ENCODE measurements at regions not wholly inside any gene's neighbourhood (a gene's known extent, or its start where the extent isn't known, plus 50 kb on each side); places are given as distances from the start of the nearest gene placed in this dataset.

GRCh38 chr13:111862836-111863815, 203.8 kb upstream of the SOX1 start:
- DNase-seq (ENCODE audit: low spot score), result no peak

GRCh38 chr13:111864566-111864965, 202.4 kb upstream of the SOX1 start:
- no peak for DNase-seq (ENCODE audit: low spot score)

GRCh38 chr13:111865046-111865445, 201.9 kb upstream of the SOX1 start:
- no peak for DNase-seq (ENCODE audit: low spot score)

GRCh38 chr13:111865826-111866225, 201.1 kb upstream of the SOX1 start:
- no peak for DNase-seq (ENCODE audit: low spot score)

GRCh38 chr13:111866731-111867245, 200.2 kb upstream of the SOX1 start:
- DNase-seq (ENCODE audit: low spot score), result no peak

GRCh38 chr13:111867657-111868056, 199.3 kb upstream of the SOX1 start:
- DNase-seq (ENCODE audit: low spot score), result no peak

- no peak for DNase-seq (ENCODE audit: low spot score)
Observed at GRCh38 chr13:111868716-111869115, 198.2 kb upstream of the SOX1 start.

- DNase-seq (ENCODE audit: low spot score), result no peak
Observed at GRCh38 chr13:111872475-111873150, 194.3 kb upstream of the SOX1 start.

- no peak for DNase-seq (ENCODE audit: low spot score)
Observed at GRCh38 chr13:111873676-111874178, 193.2 kb upstream of the SOX1 start.

GRCh38 chr13:111874981-111875380, 192.0 kb upstream of the SOX1 start:
- DNase-seq (ENCODE audit: low spot score), result peak; percentile 37

GRCh38 chr13:111875915-111876314, 191.0 kb upstream of the SOX1 start:
- DNase-seq (ENCODE audit: low spot score), result no peak

- no peak for DNase-seq (ENCODE audit: low spot score)
Observed at GRCh38 chr13:111876506-111876905, 190.4 kb upstream of the SOX1 start.

- DNase-seq (ENCODE audit: low spot score), result no peak
Observed at GRCh38 chr13:111877906-111878305, 189.0 kb upstream of the SOX1 start.

- DNase-seq (ENCODE audit: low spot score), result no peak
Observed at GRCh38 chr13:111879719-111880118, 187.2 kb upstream of the SOX1 start.

GRCh38 chr13:111880185-111880584, 186.8 kb upstream of the SOX1 start:
- peak; percentile 58 for DNase-seq (ENCODE audit: low spot score)

- no peak for DNase-seq (ENCODE audit: low spot score)
Observed at GRCh38 chr13:111881700-111882099, 185.2 kb upstream of the SOX1 start.

- DNase-seq (ENCODE audit: low spot score), result peak; percentile 37
Observed at GRCh38 chr13:111882351-111882750, 184.6 kb upstream of the SOX1 start.

- DNase-seq (ENCODE audit: low spot score), result no peak
Observed at GRCh38 chr13:111883571-111884343, 183.2 kb upstream of the SOX1 start.

- DNase-seq (ENCODE audit: low spot score), result peak; percentile 48
Observed at GRCh38 chr13:111886217-111886945, 180.6 kb upstream of the SOX1 start.

GRCh38 chr13:111893071-111893606, 173.8 kb upstream of the SOX1 start:
- DNase-seq (ENCODE audit: low spot score), result peak; percentile 73

All from left forelimb (tissue), 1 donor.